Jurkat, Clone E6-1 (cell line): ENCODE measurements at regions not wholly inside any gene's neighbourhood (a gene's known extent, or its start where the extent isn't known, plus 50 kb on each side); places are given as distances from the start of the nearest gene placed in this dataset.
A peak's percentile ranks its signal among the peaks of the same experiment; 100 is the strongest.
"Not testable (repeated sequence)": the region's sequence is repeated elsewhere in the genome, so short reads cannot be mapped to it uniquely, and the experiment has no call there.

Source experiments
- DNase-seq: peaks from one replicate; pipeline ENCODE4 v3.0.0-alpha.2; 2011; ENCODE audit warnings: low read depth, low spot score
- H3K4me3 ChIP-seq: 2 replicates; pipeline ENCODE4 v1.5.1; 2011; ENCODE audit warnings: mild to moderate bottlenecking, low read length, control low read depth, moderate library complexity

GRCh38 chr7:153410997-153411642, 641.1 kb upstream of the DPP6 start:
- DNase-seq, H3K4me3 ChIP-seq: not testable (repeated sequence)

- not testable (repeated sequence) for DNase-seq, H3K4me3 ChIP-seq
These were observed 639.9 kb upstream of the DPP6 start for GRCh38 chr7:153412114-153412823.

- DNase-seq, H3K4me3 ChIP-seq: not testable (repeated sequence)
These were observed 639.4 kb upstream of the DPP6 start for GRCh38 chr7:153412824-153413198.

GRCh38 chr7:153413199-153413539, 639.0 kb upstream of the DPP6 start:
- no peak overlapping the region for H3K4me3 ChIP-seq
- DNase-seq, result no peak

- no peak for DNase-seq
- H3K4me3 ChIP-seq, result no peak overlapping the region
These were observed 638.5 kb upstream of the DPP6 start for GRCh38 chr7:153413540-153414287.

- no peak for DNase-seq
- H3K4me3 ChIP-seq, result no peak overlapping the region
These were observed 637.9 kb upstream of the DPP6 start for GRCh38 chr7:153414288-153414629.

GRCh38 chr7:153415632-153416031, 636.6 kb upstream of the DPP6 start:
- no peak for DNase-seq
- H3K4me3 ChIP-seq, result no peak overlapping the region

GRCh38 chr7:153422291-153423209, 629.6 kb upstream of the DPP6 start:
- peak; percentile 43 for DNase-seq
- no peak overlapping the region for H3K4me3 ChIP-seq

- no peak overlapping the region for H3K4me3 ChIP-seq
- DNase-seq, result no peak
These were observed 629.0 kb upstream of the DPP6 start for GRCh38 chr7:153423210-153423590.

GRCh38 chr7:153430931-153431330, 621.3 kb upstream of the DPP6 start:
- H3K4me3 ChIP-seq, result no peak overlapping the region
- DNase-seq, result no peak

- no peak overlapping the region for H3K4me3 ChIP-seq
- no peak for DNase-seq
These were observed 620.1 kb upstream of the DPP6 start for GRCh38 chr7:153432063-153432462.

GRCh38 chr7:153433223-153433622, 619.0 kb upstream of the DPP6 start:
- DNase-seq, result no peak
- no peak overlapping the region for H3K4me3 ChIP-seq

- DNase-seq, result no peak
- no peak overlapping the region for H3K4me3 ChIP-seq
These were observed 611.5 kb upstream of the DPP6 start for GRCh38 chr7:153440715-153441114.

- no peak overlapping the region for H3K4me3 ChIP-seq
- no peak for DNase-seq
These were observed 609.0 kb upstream of the DPP6 start for GRCh38 chr7:153443032-153443701.

GRCh38 chr7:153444641-153445040, 607.6 kb upstream of the DPP6 start:
- H3K4me3 ChIP-seq, result no peak overlapping the region
- DNase-seq, result no peak

- H3K4me3 ChIP-seq, result no peak overlapping the region
- no peak for DNase-seq
These were observed 606.6 kb upstream of the DPP6 start for GRCh38 chr7:153445641-153446040.

- no peak for DNase-seq
- H3K4me3 ChIP-seq, result no peak overlapping the region
These were observed 605.7 kb upstream of the DPP6 start for GRCh38 chr7:153446490-153446889.

GRCh38 chr7:153447011-153447410, 605.2 kb upstream of the DPP6 start:
- no peak for DNase-seq
- H3K4me3 ChIP-seq, result no peak overlapping the region

GRCh38 chr7:153452661-153453060, 599.5 kb upstream of the DPP6 start:
- H3K4me3 ChIP-seq, result no peak overlapping the region
- no peak for DNase-seq
